AG10803 (cell line): ENCODE measurements at regions not wholly inside any gene's neighbourhood (a gene's known extent, or its start where the extent isn't known, plus 50 kb on each side); places are given as distances from the start of the nearest gene placed in this dataset.

ENCODE experiments used
- DNase-seq: peaks from one replicate; pipeline ENCODE4 v3.0.0; 2010; ENCODE audit warnings: low read depth
- H3K4me3 ChIP-seq: 2 replicates; pipeline ENCODE4 v1.5.1; 2011; ENCODE audit warnings: mild to moderate bottlenecking, low read length, control low read depth
- CTCF ChIP-seq: conservative IDR thresholded peaks from 2 replicates; pipeline ENCODE4 v1.5.1; 2011; ENCODE audit warnings: mild to moderate bottlenecking, low read length, control low read depth, inconsistent platforms

GRCh38 chr13:53719281-53719680, 690.7 kb downstream of the OLFM4 start:
- TF ChIP-seq CTCF, result no peak
- no peak for DNase-seq
- no peak overlapping the region for H3K4me3 ChIP-seq

DNA sequence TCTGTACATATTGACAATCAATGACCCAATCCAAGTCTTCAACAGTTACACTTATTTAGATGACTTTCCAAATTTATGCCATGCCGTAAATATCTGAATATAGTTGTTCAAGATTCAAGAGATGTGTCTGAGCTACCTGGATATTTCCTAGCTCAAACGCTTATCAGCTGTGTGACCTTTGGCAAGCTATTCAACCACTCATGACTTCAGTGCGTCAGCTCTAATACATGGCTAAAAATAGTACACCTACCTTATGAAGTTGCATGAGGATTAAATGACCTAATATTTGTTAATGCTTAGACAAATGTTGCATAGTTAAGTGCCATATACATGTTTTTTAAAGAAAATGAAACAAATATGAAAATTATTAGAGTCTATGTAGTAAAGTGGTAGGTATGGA, 704.1 kb downstream of the OLFM4 start:
- no peak for DNase-seq
- no peak overlapping the region for H3K4me3 ChIP-seq
- no peak for TF ChIP-seq CTCF

DNA sequence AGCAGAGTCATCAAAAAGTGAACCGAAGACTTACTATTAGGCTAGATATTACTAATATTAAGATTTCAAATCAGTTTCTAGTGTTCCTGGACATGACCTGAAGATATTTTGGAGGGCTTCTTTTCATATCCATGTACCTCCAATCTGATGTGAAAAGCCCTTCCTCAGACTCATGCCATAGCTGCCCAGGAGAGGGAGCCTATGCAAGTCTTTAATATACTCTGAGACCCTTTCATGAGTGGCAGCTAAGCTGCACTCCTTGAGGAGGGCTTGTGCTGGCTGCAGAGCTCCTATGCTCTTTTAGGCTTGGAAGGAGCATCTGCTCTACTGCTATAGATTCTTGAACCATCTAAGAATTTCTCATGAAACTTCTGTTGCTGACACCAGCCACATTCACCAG, 715.3 kb downstream of the OLFM4 start:
- TF ChIP-seq CTCF, result no peak
- DNase-seq, result no peak
- H3K4me3 ChIP-seq, result no peak overlapping the region

- no peak overlapping the region for H3K4me3 ChIP-seq
- DNase-seq, result no peak
- TF ChIP-seq CTCF, result no peak
These were observed 719.2 kb downstream of the OLFM4 start for GRCh38 chr13:53747825-53748224.

GRCh38 chr13:53749306-53749705, 720.7 kb downstream of the OLFM4 start:
- no peak for TF ChIP-seq CTCF
- H3K4me3 ChIP-seq, result no peak overlapping the region
- DNase-seq, result no peak

DNA sequence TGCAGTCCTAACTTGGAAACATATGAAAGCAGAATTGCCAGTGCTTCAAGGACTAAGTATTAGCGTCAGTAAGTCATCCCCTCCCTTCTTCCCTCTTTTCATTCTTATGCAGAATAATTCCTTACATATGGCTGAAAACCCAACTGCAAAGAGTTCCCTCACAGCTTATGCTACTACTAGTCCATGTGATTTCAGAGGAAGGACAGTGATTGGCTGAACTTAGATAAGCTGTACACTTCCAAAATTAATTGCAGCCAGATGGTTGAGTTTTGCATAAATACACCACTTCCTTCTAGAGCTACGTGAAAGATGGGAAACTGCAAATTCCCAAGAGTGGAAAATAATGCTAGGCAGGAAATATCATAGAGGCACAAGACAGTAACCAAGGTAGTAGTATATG, 730.4 kb downstream of the OLFM4 start:
- no peak for TF ChIP-seq CTCF

GRCh38 chr13:53775807-53776206, 747.2 kb downstream of the OLFM4 start:
- no peak overlapping the region for H3K4me3 ChIP-seq
- no peak for TF ChIP-seq CTCF
- DNase-seq, result no peak

More for the DNA sequence above, 730.4 kb downstream of the OLFM4 start:
- no peak for DNase-seq
- H3K4me3 ChIP-seq, result no peak overlapping the region
